ENCODE measurements at regions not wholly inside any gene's neighbourhood (a gene's known extent, or its start where the extent isn't known, plus 50 kb on each side); places are given as distances from the start of the nearest gene placed in this dataset.

DNA sequence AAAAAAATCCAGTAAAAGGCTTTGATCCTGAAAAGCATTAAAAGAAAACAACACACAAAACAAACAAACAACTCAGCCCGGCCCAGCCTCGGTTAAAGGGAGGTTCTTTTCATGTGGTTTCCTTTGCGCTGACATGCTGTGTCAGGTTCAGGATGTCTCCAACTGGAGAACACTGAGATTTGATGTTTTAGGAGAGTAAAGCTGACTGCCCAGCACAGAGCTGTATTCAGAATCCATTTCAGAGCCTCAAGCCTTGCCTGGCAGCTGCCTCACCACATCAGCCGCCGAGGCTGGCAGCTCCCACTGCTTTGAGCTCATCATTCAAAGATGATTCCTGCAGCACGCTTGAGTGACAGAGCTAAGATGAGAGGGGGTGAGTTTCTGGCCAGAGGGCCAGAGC is 205.8 kb upstream of the LYZL1 start:
- Mint-ChIP-seq H3K27me3 (ENCODE audit: low read depth) (no peaks in the 10 kb centered on the region), H3K4me3 (no peak overlapping the region), H3K4me1 (peaks cover 18% of the 10 kb centered on the region), H3K27ac (ENCODE audit: unreplicated experiment) (no peak overlapping the region), H3K9me3 (no peaks in the 10 kb centered on the region), H3K36me3 (ENCODE audit: low read depth) (no peaks in the 10 kb centered on the region)
- TF ChIP-seq, protein P1, sequence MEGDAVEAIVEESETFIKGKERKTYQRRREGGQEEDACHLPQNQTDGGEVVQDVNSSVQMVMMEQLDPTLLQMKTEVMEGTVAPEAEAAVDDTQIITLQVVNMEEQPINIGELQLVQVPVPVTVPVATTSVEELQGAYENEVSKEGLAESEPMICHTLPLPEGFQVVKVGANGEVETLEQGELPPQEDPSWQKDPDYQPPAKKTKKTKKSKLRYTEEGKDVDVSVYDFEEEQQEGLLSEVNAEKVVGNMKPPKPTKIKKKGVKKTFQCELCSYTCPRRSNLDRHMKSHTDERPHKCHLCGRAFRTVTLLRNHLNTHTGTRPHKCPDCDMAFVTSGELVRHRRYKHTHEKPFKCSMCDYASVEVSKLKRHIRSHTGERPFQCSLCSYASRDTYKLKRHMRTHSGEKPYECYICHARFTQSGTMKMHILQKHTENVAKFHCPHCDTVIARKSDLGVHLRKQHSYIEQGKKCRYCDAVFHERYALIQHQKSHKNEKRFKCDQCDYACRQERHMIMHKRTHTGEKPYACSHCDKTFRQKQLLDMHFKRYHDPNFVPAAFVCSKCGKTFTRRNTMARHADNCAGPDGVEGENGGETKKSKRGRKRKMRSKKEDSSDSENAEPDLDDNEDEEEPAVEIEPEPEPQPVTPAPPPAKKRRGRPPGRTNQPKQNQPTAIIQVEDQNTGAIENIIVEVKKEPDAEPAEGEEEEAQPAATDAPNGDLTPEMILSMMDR (conservative IDR thresholded peaks at IDR 0.05), result no peak
- DNase-seq (ENCODE audit: low read depth, low spot score), result no peak

DNA sequence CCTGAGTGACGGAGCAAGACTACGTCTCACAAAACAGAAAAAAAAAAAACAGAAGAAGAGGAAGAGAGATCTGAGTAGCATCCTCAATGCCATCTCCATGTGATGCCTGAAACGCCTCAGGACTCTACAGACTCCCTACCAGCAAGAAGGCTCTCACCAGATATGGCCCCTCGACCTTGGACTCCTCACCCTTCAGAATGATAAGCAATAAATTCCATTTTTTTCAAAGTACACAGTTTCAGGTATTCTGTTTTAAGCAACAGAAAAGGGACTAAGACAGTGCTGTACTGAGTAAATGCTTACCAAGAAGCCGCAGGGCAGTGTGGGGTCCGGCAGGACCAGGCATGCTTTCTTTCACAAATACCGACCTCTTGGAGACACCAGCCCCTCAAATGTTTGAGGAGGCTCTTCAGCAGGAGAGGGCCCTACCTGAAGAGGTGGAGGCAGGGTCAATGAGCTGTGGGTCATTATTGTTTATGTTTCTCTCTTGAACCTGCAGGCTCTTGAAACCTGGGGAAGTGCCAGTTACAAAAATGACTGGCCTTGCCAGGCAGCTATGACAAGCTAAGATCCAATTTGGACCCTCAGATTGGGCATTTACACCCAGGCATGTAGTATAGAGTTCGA is 204.1 kb upstream of the LYZL1 start:
- TF ChIP-seq, protein P1 (conservative IDR thresholded peaks at IDR 0.05), result no peak
- DNase-seq (ENCODE audit: low read depth, low spot score), result no peak
- Mint-ChIP-seq H3K27me3 (ENCODE audit: low read depth) (no peaks in the 10 kb centered on the region), H3K27ac (ENCODE audit: unreplicated experiment) (no peak overlapping the region), H3K4me1 (peaks cover 12% of the 10 kb centered on the region), H3K9me3 (peaks cover 4% of the 10 kb centered on the region), H3K4me3 (no peak overlapping the region), H3K36me3 (ENCODE audit: low read depth) (no peaks in the 10 kb centered on the region)

DNA sequence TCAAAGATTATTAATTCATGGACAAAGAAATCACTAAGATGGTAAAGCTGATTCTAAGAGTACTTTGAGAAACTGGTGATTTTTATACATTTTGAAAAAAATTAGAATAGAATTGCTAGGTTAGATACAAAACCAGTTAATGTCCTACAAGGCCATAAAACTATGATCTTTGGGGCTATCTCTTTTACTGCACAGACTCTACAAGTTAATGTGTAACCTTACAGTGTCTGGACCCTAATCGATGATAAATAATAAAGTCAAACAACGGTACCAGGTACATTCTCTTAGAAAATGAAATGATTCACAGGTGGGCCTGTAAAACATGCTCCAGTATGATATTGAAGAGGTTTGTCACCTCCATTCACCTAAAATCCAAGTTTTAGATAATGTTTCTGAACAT is 199.8 kb upstream of the LYZL1 start:
- H3K9me3 Mint-ChIP-seq, result peaks cover 9% of the 10 kb centered on the region
- no peak for DNase-seq (ENCODE audit: low read depth, low spot score)
- TF ChIP-seq, protein P1 (conservative IDR thresholded peaks at IDR 0.05), result no peak

DNA sequence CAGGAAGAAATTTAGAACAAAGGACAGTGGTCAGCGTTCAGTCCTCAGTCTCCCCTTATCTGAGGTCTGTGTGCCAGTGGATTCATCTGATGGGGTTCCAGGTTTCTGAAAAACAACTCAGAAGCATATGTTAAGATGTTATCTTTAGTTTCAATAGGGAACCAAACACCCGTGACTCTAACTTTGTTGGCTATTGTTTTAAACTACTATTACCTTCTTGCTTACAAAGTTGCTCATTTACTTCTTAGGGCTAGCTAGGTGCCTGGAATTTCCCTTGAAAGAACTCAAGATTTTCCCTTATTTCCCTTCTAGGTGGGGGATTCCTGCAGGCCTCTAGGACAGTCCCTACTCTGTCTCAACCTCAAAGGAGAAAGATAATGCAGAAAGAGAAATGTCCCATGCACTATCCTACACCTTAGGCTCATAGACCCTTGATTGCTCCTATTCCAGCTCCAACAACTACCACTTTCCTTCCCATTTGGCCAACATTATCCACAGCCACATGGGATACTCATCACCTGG is 192.5 kb upstream of the LYZL1 start:
- Mint-ChIP-seq H3K9me3 (peaks cover 8% of the 10 kb centered on the region), H3K4me1 (no peaks in the 10 kb centered on the region)

More for the DNA sequence above, 199.8 kb upstream of the LYZL1 start:
- Mint-ChIP-seq H3K36me3 (ENCODE audit: low read depth) (no peaks in the 10 kb centered on the region), H3K27me3 (ENCODE audit: low read depth) (no peaks in the 10 kb centered on the region), H3K4me1 (no peaks in the 10 kb centered on the region), H3K27ac (ENCODE audit: unreplicated experiment) (no peak overlapping the region), H3K4me3 (no peak overlapping the region)

DNA sequence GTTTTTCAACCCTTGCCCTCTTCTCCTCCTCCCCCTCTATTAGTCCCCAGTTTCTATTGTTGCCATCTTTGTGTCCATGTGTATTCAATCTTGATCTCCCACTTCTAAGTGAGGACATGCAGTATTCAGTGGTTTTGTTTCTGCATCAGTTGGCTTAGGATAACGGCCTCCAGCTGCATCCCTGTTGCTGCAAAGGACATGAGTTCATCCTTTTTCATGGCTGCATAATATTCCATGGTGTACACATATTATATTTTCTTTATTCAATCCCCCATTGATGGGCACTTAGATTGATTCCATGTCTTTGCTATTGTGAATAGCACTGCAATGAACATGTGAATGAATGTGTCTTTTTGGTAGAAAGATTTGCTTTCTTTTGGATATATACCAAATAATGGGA is 190.4 kb upstream of the LYZL1 start:
- DNase-seq (ENCODE audit: low read depth, low spot score), result no peak
- Mint-ChIP-seq H3K36me3 (ENCODE audit: low read depth) (no peaks in the 10 kb centered on the region), H3K4me3 (no peak overlapping the region), H3K27ac (ENCODE audit: unreplicated experiment) (no peak overlapping the region), H3K4me1 (peaks cover 4% of the 10 kb centered on the region), H3K27me3 (ENCODE audit: low read depth) (no peaks in the 10 kb centered on the region), H3K9me3 (peaks cover 6% of the 10 kb centered on the region)
- TF ChIP-seq, protein P1 (conservative IDR thresholded peaks at IDR 0.05), result no peak

More for the DNA sequence above, 192.5 kb upstream of the LYZL1 start:
- Mint-ChIP-seq H3K27ac (ENCODE audit: unreplicated experiment) (no peak overlapping the region), H3K4me3 (no peak overlapping the region), H3K36me3 (ENCODE audit: low read depth) (no peaks in the 10 kb centered on the region), H3K27me3 (ENCODE audit: low read depth) (no peaks in the 10 kb centered on the region)
- DNase-seq (ENCODE audit: low read depth, low spot score), result no peak
- TF ChIP-seq, protein P1 (conservative IDR thresholded peaks at IDR 0.05), result no peak

Measured in neural crest cell (in vitro differentiated cells).